Astrocyte of the spinal cord (primary cell): ENCODE measurements at regions not wholly inside any gene's neighbourhood (a gene's known extent, or its start where the extent isn't known, plus 50 kb on each side); places are given as distances from the start of the nearest gene placed in this dataset.

Experiments
- DNase-seq: peaks from one replicate; pipeline ENCODE4 v3.0.0; 2011; ENCODE audit warnings: low read depth, low spot score
- H3K4me3 ChIP-seq: 2 replicates; pipeline ENCODE4 v1.5.1; 2011; ENCODE audit warnings: low read depth, mild to moderate bottlenecking, low read length, moderate library complexity
- CTCF ChIP-seq: IDR thresholded peaks from 2 replicates; pipeline ENCODE4 v1.5.1; 2012; ENCODE audit warnings: low read depth, mild to moderate bottlenecking, low read length, inconsistent platforms
- in situ Hi-C: cut with HindIII; loops from 2 replicates; pipeline ENCODE4 v1.10.0; 2017; ENCODE audit warnings: low sequenced_read_pairs

GRCh38 chr1:55860798-55861519, 645.8 kb upstream of the USP24 start:
- TF ChIP-seq CTCF = no peak
- DNase-seq = no peak
- in situ Hi-C loops = no loop called here
- no peak overlapping the region for H3K4me3 ChIP-seq

DNA sequence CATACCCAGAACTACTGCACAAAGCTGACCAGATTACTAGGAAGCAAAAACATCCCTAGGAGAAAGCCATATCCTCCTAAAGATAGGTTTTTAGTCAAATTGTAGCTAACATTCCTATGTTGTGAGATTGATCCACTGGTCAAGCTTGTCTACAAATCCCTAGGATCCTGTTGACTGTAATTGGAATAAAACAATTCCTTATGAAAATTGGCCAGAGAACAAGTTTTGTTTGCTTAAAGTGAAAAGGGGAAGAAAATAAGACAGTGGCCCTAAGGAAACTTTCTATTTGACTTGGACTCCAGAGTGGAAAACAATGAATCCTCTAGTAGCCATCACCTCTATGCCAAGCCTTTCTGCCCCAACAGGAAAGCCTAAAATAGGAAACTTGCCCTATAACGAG, 645.2 kb upstream of the USP24 start:
- in situ Hi-C loops = no loop called here
- H3K4me3 ChIP-seq = no peak overlapping the region
- TF ChIP-seq CTCF = no peak
- DNase-seq = no peak

- DNase-seq = peak; percentile 28
- no peak overlapping the region for H3K4me3 ChIP-seq
- no peak for TF ChIP-seq CTCF
- in situ Hi-C loops = no loop called here
These were observed 639.7 kb upstream of the USP24 start for GRCh38 chr1:55854911-55855310.

DNA sequence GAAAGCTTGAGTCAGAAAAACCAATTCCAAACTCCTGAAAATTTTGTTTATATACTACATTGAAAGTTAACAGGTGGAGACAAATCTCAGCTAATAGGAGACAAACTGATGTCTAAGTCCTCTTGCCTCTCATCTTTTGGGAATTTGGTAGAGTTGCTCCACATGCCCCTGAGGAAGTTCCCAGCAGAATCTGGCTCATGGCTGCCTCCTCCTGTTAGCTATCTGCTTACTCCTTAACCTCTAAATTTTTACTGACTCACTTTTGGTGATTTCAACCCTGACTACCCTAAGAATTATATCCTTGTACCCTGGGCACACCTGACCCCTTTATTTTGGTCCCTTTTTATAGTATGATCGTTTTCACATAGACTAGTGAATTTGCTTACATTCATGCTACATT, 633.7 kb upstream of the USP24 start:
- in situ Hi-C loops = no loop called here
- TF ChIP-seq CTCF = peak; percentile 22
- no peak for DNase-seq
- H3K4me3 ChIP-seq = no peak overlapping the region

DNA sequence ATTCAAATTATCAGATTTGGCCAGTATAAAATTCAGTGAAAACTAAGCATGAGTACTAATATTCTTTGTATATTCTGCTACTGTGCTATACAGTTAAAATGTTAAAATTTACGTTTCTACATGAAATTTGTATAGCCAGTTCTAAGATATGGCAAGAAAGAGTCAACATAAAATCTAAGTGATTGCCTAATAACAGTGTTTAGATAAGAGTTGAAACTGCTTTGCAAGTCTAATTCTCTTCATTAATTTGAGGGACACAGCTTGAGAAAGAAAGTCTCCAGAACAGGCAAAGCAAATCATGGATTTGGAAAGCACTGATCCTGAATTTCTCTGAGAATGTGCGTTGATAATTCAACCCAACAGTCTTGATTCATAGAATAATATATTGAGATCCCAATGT, 630.9 kb upstream of the USP24 start:
- no peak for TF ChIP-seq CTCF
- no peak overlapping the region for H3K4me3 ChIP-seq
- in situ Hi-C loops = no loop called here
- no peak for DNase-seq

GRCh38 chr1:55844322-55844721, 629.2 kb upstream of the USP24 start:
- in situ Hi-C loops = no loop called here
- TF ChIP-seq CTCF = no peak

GRCh38 chr1:55839626-55840025, 624.5 kb upstream of the USP24 start:
- no peak overlapping the region for H3K4me3 ChIP-seq
- no peak for TF ChIP-seq CTCF
- in situ Hi-C loops = no loop called here
- DNase-seq = no peak

More at GRCh38 chr1:55844322-55844721, 629.2 kb upstream of the USP24 start:
- no peak for DNase-seq
- no peak overlapping the region for H3K4me3 ChIP-seq
